SH-SY5Y (cell line): ENCODE measurements at regions not wholly inside any gene's neighbourhood (a gene's known extent, or its start where the extent isn't known, plus 50 kb on each side); places are given as distances from the start of the nearest gene placed in this dataset.

Source experiments
- GATA2 ChIP-seq: IDR thresholded peaks from 2 replicates; pipeline ENCODE4 v1.6.1; 2011; ENCODE audit warnings: mild to moderate bottlenecking, low read depth, low read length
- GATA3 ChIP-seq: IDR thresholded peaks from 2 replicates; pipeline ENCODE4 v1.6.1; 2011; ENCODE audit warnings: low read depth, mild to moderate bottlenecking, low read length, moderate library complexity

- TF ChIP-seq GATA3: no peak
- TF ChIP-seq GATA2: no peak
Observed at GRCh38 chr19:46953955-46954501, 65.6 kb upstream of the NPAS1 start.
